GM20000 (cell line): ENCODE measurements at regions not wholly inside any gene's neighbourhood (a gene's known extent, or its start where the extent isn't known, plus 50 kb on each side); places are given as distances from the start of the nearest gene placed in this dataset.
"Not testable (repeated sequence)": the region's sequence is repeated elsewhere in the genome, so short reads cannot be mapped to it uniquely, and the experiment has no call there.

Experiments
- DNase-seq: peaks from one replicate; pipeline ENCODE4 v3.0.0; 2012; ENCODE audit warnings: low spot score

DNA sequence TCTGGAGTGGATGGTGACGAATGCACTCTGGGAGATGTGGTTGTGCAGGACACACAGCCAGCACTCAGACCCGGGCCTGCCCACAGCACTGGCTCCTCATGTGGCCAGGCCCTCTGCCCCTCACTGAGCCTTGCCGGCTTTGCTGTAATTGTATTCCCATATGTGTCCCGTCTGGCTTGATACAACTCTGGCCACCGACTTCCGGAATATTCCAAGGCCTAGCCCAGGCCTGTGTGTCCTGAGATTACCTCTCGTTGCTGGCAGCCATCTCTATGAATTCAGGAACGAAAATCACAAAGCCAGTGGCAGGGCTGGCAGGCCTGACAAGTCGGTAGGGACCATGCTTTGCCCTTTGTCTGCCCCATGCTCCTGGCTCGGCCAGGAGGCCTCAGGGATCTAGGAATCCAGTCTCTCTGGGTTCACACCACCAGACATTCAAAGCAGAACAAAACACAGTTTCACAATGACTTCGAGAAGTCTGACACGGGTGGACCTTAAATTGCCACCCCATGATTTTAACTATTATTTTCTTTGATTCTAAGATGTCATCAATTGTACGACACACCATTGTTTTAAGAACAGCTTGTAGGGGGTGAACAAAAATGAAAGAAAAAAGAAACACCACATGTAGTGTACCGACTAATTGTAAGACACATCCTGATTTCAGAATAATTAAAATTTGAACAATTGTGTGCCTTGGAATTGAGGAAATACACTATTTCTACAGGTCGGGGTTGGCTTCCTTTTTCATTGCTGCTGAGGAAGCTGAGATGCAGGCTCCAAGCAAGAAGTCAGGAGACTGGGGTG lies 154.5 kb downstream of the BCL2L11 start:
- DNase-seq = not testable (repeated sequence)

DNA sequence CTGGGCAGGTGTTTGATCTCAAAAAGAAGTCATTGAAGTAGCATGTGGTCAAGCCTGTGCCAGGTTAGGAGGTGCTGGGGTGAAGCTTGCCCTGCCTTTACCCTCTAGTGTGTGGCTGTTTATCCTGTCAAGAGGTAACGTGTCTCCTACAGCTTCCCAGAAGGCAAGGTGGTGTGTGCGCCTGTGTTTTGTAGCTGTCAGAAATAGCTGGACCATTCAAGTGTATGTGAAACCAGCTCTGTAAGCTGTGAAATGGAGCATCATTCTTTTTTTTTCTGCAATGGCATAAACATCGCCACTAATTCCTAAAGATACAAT lies 155.1 kb downstream of the BCL2L11 start:
- not testable (repeated sequence) for DNase-seq

- not testable (repeated sequence) for DNase-seq
Observed at GRCh38 chr2:111278133-111278532, 157.4 kb downstream of the BCL2L11 start.

DNA sequence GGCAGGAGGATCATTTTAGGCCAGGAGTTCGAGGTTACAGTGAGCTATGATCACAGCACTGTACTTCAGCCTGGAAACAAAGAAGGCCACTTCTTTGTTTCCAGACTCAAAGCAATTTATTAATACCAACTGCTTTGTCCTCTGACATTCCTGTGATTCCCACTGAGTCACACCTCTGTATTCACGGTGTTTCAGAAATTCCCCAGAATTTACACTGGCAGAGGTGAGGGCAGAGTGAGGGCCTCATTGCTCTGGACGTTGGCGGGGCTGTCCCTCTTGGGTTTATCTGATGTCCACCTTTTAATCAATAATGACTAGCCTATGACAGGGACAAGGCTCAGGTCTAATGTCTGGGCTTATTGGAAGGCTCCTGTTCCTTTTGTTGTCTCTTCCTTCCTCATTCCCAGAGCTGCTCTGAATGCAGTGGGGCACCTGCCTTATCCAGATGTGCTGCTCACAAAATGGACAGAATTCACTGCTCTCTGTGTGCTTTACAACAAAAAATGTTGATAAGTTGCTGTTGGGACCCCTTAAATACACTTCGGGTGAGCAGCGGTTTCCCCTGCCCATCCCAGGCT lies 160.1 kb downstream of the BCL2L11 start:
- not testable (repeated sequence) for DNase-seq

DNA sequence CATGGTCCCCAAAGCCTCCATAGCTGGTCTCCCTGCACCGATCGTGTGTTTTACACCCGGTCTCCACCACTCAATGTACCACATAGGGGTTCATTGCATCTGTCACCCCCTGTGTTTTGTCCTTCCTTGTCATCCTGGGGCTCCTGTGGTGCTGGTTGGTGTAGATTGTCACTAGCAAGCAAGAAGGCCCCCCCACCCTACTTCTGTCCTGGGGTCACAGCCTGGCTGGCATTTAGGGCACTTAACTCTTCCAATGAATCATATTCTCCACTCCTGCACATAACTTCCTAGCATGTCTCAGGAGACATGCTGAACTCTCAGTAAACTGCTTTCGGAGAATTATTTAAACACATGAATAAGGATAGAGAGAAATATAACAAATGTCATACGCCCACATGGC lies 161.4 kb downstream of the BCL2L11 start:
- not testable (repeated sequence) for DNase-seq

GRCh38 chr2:111287646-111288568 lies 167.2 kb downstream of the BCL2L11 start:
- DNase-seq = not testable (repeated sequence)

DNA sequence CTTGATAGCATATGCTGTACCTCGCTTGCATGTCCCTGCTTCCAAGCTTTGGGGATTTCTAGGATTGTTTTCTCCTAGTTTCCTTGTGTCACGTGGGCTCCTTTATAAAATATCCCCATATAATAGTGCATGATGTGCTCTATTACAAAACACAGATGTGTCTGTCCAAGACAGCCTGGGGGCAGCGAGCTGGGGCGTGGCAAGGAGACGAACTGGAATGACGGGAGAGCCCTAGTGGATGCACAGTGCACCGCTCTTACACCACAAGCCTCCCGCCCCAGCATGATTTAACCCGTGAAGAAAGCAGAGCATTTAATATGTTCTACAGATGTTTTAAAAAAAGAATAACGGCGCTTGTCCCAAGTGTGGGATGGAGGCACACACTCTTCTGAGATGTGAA lies 169.7 kb downstream of the BCL2L11 start:
- not testable (repeated sequence) for DNase-seq

GRCh38 chr2:111291566-111291965 lies 170.9 kb downstream of the BCL2L11 start:
- not testable (repeated sequence) for DNase-seq

GRCh38 chr2:111292232-111292968 lies 171.7 kb downstream of the BCL2L11 start:
- not testable (repeated sequence) for DNase-seq

DNA sequence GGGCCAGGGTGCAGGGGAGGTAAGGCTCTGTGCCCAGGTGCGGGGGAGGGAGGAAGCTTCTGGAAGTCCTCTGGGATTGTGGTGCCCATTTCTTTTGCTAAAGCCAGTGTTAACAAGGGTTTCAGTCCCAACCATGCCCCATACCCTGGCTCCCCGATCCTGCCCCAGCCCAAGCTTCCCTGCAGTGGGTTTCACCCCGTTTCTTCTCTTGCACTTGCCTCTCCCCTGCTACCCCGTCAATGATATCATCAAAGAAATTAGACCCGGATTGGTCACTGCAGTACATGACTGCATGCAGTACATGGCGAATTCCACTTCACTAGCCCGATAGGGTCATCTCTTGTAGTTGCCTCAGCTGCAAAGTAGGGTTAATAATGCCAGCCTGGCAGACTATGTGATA lies 174.0 kb downstream of the BCL2L11 start:
- not testable (repeated sequence) for DNase-seq

- DNase-seq = not testable (repeated sequence)
Observed at GRCh38 chr2:111296122-111296804, 175.5 kb downstream of the BCL2L11 start.

- not testable (repeated sequence) for DNase-seq
Observed at GRCh38 chr2:111297128-111297527, 176.4 kb downstream of the BCL2L11 start.

DNA sequence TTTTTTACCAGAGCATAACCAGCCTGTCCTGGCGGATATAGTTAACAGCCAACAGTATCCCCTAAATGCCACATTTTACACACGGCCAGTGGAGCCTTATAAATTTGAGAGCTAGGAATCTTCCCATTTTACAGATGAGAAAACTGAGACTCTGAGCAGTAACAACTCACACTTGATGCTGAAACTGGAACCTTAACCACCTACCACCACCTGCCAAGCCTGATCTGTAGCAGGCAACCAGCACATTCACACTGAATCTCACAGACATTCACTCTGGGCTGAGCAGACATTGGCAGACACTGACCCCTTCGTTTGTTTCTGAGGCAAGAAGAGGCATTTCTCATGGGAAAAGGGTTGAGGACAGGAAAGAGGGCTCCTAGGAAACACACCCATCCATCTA lies 178.2 kb downstream of the BCL2L11 start:
- not testable (repeated sequence) for DNase-seq

GRCh38 chr2:111299635-111300034 lies 178.9 kb downstream of the BCL2L11 start:
- DNase-seq = not testable (repeated sequence)

DNA sequence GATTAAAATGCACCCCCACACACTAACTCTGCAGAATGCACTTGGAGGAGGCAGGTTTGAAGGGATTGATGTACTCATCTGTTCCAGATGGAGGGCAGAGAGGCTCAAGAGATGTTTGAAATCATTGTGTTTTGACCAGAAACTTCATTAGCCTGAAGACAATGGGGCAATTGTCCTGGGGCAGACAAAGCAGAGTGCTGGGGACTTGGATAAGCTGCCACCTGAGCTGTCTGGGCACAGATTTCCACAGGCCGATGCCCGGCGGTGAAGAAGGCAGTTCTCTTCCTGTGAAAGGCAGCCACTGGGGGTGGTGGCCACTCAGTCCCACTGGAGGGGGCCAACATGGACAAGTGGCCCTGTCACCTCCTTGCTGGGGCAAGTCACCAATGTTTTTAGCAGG lies 181.0 kb downstream of the BCL2L11 start:
- DNase-seq = not testable (repeated sequence)

GRCh38 chr2:111302397-111303218 lies 181.9 kb downstream of the BCL2L11 start:
- not testable (repeated sequence) for DNase-seq

- not testable (repeated sequence) for DNase-seq
Observed at GRCh38 chr2:111307302-111307701, 186.6 kb downstream of the BCL2L11 start.

- not testable (repeated sequence) for DNase-seq
Observed at GRCh38 chr2:111309231-111310075, 188.7 kb downstream of the BCL2L11 start.

DNA sequence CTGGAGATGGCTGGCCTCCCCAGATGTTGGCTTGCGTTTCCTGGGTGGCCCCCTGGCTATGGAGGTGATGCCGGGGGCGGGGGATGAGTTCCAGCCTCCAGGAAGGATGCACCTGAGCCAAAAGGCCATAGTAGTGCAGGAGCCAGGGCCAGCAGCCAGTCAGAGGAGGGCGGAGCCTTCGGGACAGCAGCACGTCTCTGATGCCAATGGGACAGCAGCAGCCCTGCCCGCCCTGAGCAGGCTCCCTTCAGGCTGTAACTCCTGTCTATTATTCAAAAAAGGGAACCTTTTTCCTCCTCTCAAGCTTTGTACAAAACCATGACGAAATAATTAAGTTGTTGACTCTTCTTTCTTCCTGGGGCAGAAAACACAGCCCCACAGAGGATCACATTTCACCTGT lies 189.7 kb downstream of the BCL2L11 start:
- DNase-seq = not testable (repeated sequence)
